Spleen (tissue), 11 donors: ENCODE measurements at regions not wholly inside any gene's neighbourhood (a gene's known extent, or its start where the extent isn't known, plus 50 kb on each side); places are given as distances from the start of the nearest gene placed in this dataset.

Experiments used
- DNase-seq: peaks from one replicate; pipeline ENCODE4 v3.0.0-alpha.2; 2020
- H3K27ac ChIP-seq, 8 donors: fragments of 200-600 bp; sonication (generic) in 7 of 8; 1 replicate in 4 of 8; 2 replicates in 4 of 8; pipeline versions ENCODE4 v1.5.0 to v1.8.0; 2016 to 2021; ENCODE audit warnings: inconsistent platforms in 4 of 8, mild to moderate bottlenecking in 4 of 8, moderate library complexity in 1 of 8
- H3K27me3 ChIP-seq, 7 donors: fragments of 200-600 bp; sonication (generic) in 6 of 7; replicated peaks in 1 of 7; 1 replicate in 4 of 7; 2 replicates in 3 of 7; pipeline versions ENCODE4 v1.5.0 to v1.8.0; 2016 to 2021; ENCODE audit warnings: inconsistent platforms in 3 of 7, mild to moderate bottlenecking in 1 of 7
- H3K36me3 ChIP-seq, 6 donors: fragments of 200-600 bp; sonication (generic) in 5 of 6; 1 replicate in 4 of 6; 2 replicates in 2 of 6; pipeline versions ENCODE4 v1.5.0 to v1.8.0; 2016 to 2021; ENCODE audit warnings: inconsistent platforms in 2 of 6
- H3K4me1 ChIP-seq, 6 donors: fragments of 200-600 bp; sonication (generic) in 5 of 6; 1 replicate in 3 of 6; 2 replicates in 3 of 6; pipeline versions ENCODE4 v1.5.0 to v1.8.0; 2016 to 2021; ENCODE audit warnings: inconsistent platforms in 3 of 6
- H3K4me3 ChIP-seq, 8 donors: fragments of 200-600 bp; sonication (generic) in 7 of 8; 1 replicate in 4 of 8; 2 replicates in 4 of 8; pipeline versions ENCODE4 v1.5.0 to v1.8.0; 2016 to 2021; ENCODE audit warnings: inconsistent platforms in 4 of 8, mild to moderate bottlenecking in 4 of 8, moderate library complexity in 2 of 8
- H3K9me3 ChIP-seq, 8 donors: fragments of 200-600 bp; sonication (generic) in 7 of 8; 1 replicate in 4 of 8; 2 replicates in 4 of 8; pipeline versions ENCODE4 v1.5.0 to v1.8.0; 2016 to 2021; ENCODE audit warnings: inconsistent platforms in 4 of 8
- CTCF ChIP-seq, 11 experiments: fragments of 200-600 bp in 7 of 11; fragments of 450-650 bp in 4 of 11; sonication (generic) in 4 of 11; IDR thresholded peaks in 8 of 11; conservative IDR thresholded peaks in 3 of 11; 1 replicate in 7 of 11; 2 replicates in 4 of 11; pipeline versions ENCODE4 v1.4.0 to v1.8.0; 2016 to 2021; ENCODE audit warnings: antibody characterized with exemption in 11 of 11, inconsistent platforms in 4 of 11, mild to moderate bottlenecking in 1 of 11
- POLR2A ChIP-seq, 3 donors: fragments of 450-650 bp; IDR thresholded peaks; one replicate each; pipeline ENCODE4 v1.5.1; 2017; ENCODE audit warnings: antibody characterized with exemption in 3 of 3, mild to moderate bottlenecking in 1 of 3
- POLR2AphosphoS5 ChIP-seq, 3 donors: sonication (generic); formaldehyde crosslinking; IDR thresholded peaks; one replicate each; pipeline ENCODE4 v1.5.1; 2017; ENCODE audit warnings: antibody characterized with exemption in 3 of 3
- WGBS, 5 donors: extraction: QIAGEN DNeasy Blood & Tissue Kit in 3 of 5; methylation state at CpG; one replicate each; pipeline versions ENCODE4 v1.1.5 to v1.1.7; 2013 to 2018; 5-methylcytosine and 5-hydroxymethylcytosine counted together
- intact Hi-C: fragments of 100-400 bp; cut with DNase I; formaldehyde crosslinking; loops from one replicate; pipeline ENCODE4 v1.15.0; 2023; ENCODE audit warnings: low total_unique reads
- donor health status: healthy with polysubstance abuse.
- donor health status: DM: no; HTN: no; CAD: no; lungs with moderate emphysema.
- donor health status: DM: no; HTN: no; CAD: no.
- donor health status: Bipolar disorder and iron deficiency.
- donor health status: healthy.
- donor health status: DM: no; HTN: no; CAD: no.
- donor health status: DM: yes; HTN: yes; CAD: no.

- intact Hi-C loops: no loop called here
- DNase-seq: no peak
- peak overlapping the region in 5 of 8 donors; percentile 12 to 62 (median 43) for H3K27ac ChIP-seq
- no peak for TF ChIP-seq POLR2AphosphoS5 (IDR thresholded peaks at IDR 0.05)
- TF ChIP-seq POLR2A (IDR thresholded peaks at IDR 0.05): no peak
- TF ChIP-seq CTCF (IDR thresholded peaks at IDR 0.05 in 8 of 11, conservative IDR thresholded peaks at IDR 0.05 in 3 of 11): no peak
- H3K9me3 ChIP-seq: no peaks in the 10 kb centered on the region
- WGBS, 5 donors: 24 to 28% (median 26%) methylated on average over 13 of the region's 13 CpGs
- H3K4me1 ChIP-seq: peaks cover 0 to 4% (median 0%) of the 10 kb centered on the region in 6 donors
- H3K4me3 ChIP-seq: no peak overlapping the region
- peaks cover 0 to 45% (median 0%) of the 10 kb centered on the region in 7 donors for H3K27me3 ChIP-seq
- no peaks in the 10 kb centered on the region for H3K36me3 ChIP-seq
Measured at GRCh38 chr6:1047981-1048541, 263.8 kb upstream of the FOXQ1 start.

DNA sequence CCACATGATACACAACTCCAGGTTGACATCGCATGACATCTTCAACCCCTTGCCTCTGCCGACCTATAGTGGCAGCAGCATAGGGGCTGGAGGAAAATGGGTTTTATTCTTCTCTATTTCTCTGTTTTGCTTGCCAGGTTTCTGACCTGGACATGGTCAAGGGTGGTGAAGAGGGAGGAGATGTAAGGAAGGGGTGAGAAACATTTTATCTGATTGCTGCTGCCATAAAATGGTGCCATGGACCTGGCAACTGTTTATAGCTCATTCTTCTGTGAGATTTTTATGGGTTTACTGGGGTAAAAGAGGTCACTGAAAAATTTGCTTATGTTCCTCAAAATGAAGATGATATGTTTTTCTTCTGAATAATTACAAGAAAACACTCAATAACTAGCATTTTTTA, 266.7 kb upstream of the FOXQ1 start:
- Histone ChIP-seq H3K27ac (no peak overlapping the region), H3K27me3 (peaks cover 0 to 50% (median 0%) of the 10 kb centered on the region in 7 donors), H3K36me3 (no peaks in the 10 kb centered on the region), H3K9me3 (no peaks in the 10 kb centered on the region), H3K4me1 (peaks cover 0 to 4% (median 0%) of the 10 kb centered on the region in 6 donors), H3K4me3 (no peak overlapping the region)
- TF ChIP-seq POLR2A (IDR thresholded peaks at IDR 0.05): no peak
- no peak for TF ChIP-seq CTCF (IDR thresholded peaks at IDR 0.05 in 8 of 11, conservative IDR thresholded peaks at IDR 0.05 in 3 of 11)
- TF ChIP-seq POLR2AphosphoS5 (IDR thresholded peaks at IDR 0.05): no peak
- intact Hi-C loops: no loop called here
- no peak for DNase-seq
- 62 to 93% (median 87%) methylated on average over 2 of the region's 2 CpGs for WGBS, 5 donors

DNA sequence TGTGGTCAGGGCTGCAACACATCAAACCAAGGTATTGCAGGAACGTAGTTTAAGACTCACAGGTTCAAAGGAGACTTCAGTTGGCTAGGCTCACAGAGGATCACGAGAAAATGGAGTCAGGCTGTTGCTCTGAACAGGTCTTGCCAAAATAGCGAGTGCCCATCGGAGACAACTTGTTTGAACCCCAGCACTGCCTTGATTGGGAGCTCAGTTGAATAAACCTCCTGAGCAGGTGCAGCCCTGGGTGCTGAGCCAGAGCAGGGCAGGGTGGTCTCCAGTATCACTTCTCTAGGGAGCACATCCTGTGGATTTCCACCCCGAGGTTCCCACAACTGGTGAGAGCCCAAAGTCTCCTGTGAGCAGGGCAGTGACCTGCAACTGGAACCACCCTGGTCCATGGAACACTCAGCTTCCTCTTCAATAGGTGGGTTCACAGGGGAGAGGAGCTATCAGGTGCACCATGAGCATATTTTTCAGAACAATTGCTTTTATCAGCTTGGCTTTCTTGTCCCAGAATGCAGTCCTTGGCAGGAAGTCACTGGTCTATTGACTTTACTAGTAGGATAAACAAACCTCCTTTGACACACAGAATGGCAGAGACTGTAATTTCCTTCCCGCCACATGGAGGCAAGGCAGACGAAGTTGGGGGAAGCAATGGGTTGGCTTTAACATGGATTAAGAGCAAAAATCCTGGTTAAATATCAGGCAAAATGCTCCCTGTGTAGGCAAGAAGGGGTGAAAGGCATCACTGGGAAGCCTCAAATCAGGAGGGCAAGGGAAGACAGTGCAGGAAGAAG, 267.7 kb upstream of the FOXQ1 start:
- no peak for DNase-seq
- intact Hi-C loops: no loop called here
- 63 to 78% (median 72%) methylated on average over 6 to 7 of the region's 7 CpGs for WGBS, 5 donors

More for the DNA sequence above, 267.7 kb upstream of the FOXQ1 start:
- peaks cover 0 to 4% (median 0%) of the 10 kb centered on the region in 6 donors for H3K4me1 ChIP-seq
- H3K4me3 ChIP-seq: no peak overlapping the region
- no peaks in the 10 kb centered on the region for H3K36me3 ChIP-seq
- no peak for TF ChIP-seq POLR2A (IDR thresholded peaks at IDR 0.05)
- no peak for TF ChIP-seq POLR2AphosphoS5 (IDR thresholded peaks at IDR 0.05)
- TF ChIP-seq CTCF (IDR thresholded peaks at IDR 0.05 in 8 of 11, conservative IDR thresholded peaks at IDR 0.05 in 3 of 11): no peak
- peaks cover 0 to 50% (median 0%) of the 10 kb centered on the region in 7 donors for H3K27me3 ChIP-seq
- no peak overlapping the region for H3K27ac ChIP-seq
- no peaks in the 10 kb centered on the region for H3K9me3 ChIP-seq
